ENCODE measurements at regions not wholly inside any gene's neighbourhood (a gene's known extent, or its start where the extent isn't known, plus 50 kb on each side); places are given as distances from the start of the nearest gene placed in this dataset.

GRCh38 chr2:220072669-220073220, 445.3 kb downstream of the SLC4A3 start:
- H3K14ac ChIP-seq (ENCODE audit: insufficient read depth, low read length): no peak overlapping the region
- Mint-ChIP-seq H3K27ac (no peak overlapping the region), H3K36me3 (ENCODE audit: insufficient read depth in 1 of 3, low read depth in 3 of 3) (0 out of 7 replicates have a peak, but pooled peaks cover 0 to 2% (median 0%) of the 10 kb centered on the region in 3 experiments), H3K9me3 (no peaks in the 10 kb centered on the region), H3K4me3 (no peak overlapping the region), H3K27me3 (ENCODE audit: low read depth) (no peaks in the 10 kb centered on the region), H3K4me1 (peaks cover 17 to 22% of the 10 kb centered on the region in 2 experiments)
- H4K8ac ChIP-seq (replicated peaks; ENCODE audit: insufficient read length, low read depth, low read length): no peak overlapping the region
- no peaks in the 10 kb centered on the region for H3K79me2 ChIP-seq (ENCODE audit: insufficient read depth, low read length)
- TF ChIP-seq CTCF (conservative IDR thresholded peaks at IDR 0.05): no peak
- H3K4me1 ChIP-seq (ENCODE audit: insufficient read depth, low read length): peaks cover 4% of the 10 kb centered on the region
- H4K20me1 ChIP-seq (ENCODE audit: control insufficient read depth, insufficient read depth, insufficient read length): no peaks in the 10 kb centered on the region
- H3K9me3 ChIP-seq (ENCODE audit: control insufficient read depth, low read depth, low read length): no peaks in the 10 kb centered on the region
- H3K27me3 ChIP-seq (ENCODE audit: insufficient read depth, low read length): no peaks in the 10 kb centered on the region
- no peak overlapping the region for H2BK20ac ChIP-seq (ENCODE audit: low read depth, low read length, poor library complexity, severe bottlenecking)
- no peak for DNase-seq
- no peak overlapping the region for H2AFZ ChIP-seq (ENCODE audit: low read length)
- no peaks in the 10 kb centered on the region for H3K23me2 ChIP-seq (ENCODE audit: insufficient read length, low read depth, low read length, poor library complexity, severe bottlenecking)
- H2AK5ac ChIP-seq (ENCODE audit: insufficient read length, low read length): no peak overlapping the region
- WGBS (ENCODE audit: extremely low coverage, insufficient read length, low lambda C conversion rate): no CpG with 5 or more reads among the region's 8 CpGs
- H3K79me1 ChIP-seq (ENCODE audit: insufficient read depth, low read depth, low read length, poor library complexity, severe bottlenecking): no peaks in the 10 kb centered on the region
- H2BK15ac ChIP-seq (ENCODE audit: low read depth, low read length): no peak overlapping the region
- H3K27ac ChIP-seq (ENCODE audit: insufficient read length, low read depth, low read length): no peak overlapping the region
- no peak overlapping the region for H3K23ac ChIP-seq (ENCODE audit: insufficient read length, low read depth, low read length)
- H3K4me2 ChIP-seq (ENCODE audit: insufficient read depth, insufficient read length, low read length): no peak overlapping the region
- H3T11ph ChIP-seq (ENCODE audit: low read length): no peak overlapping the region
- H3K4ac ChIP-seq (ENCODE audit: low read depth, low read length): no peak overlapping the region
- H3K9ac ChIP-seq (ENCODE audit: extremely low read depth, insufficient read length, low read length): no peak overlapping the region
- H3K18ac ChIP-seq (ENCODE audit: insufficient read length, low read depth, low read length): no peak overlapping the region
- H2BK120ac ChIP-seq (ENCODE audit: low read depth, low read length, poor library complexity, severe bottlenecking): no peak overlapping the region
- no peak overlapping the region for H4K91ac ChIP-seq (ENCODE audit: insufficient read length, low read depth, low read length)
- no peak overlapping the region for H2BK12ac ChIP-seq (ENCODE audit: insufficient read length, low read depth, low read length)
- H4K5ac ChIP-seq (ENCODE audit: insufficient read length, low read depth, low read length): no peak overlapping the region
- no peak overlapping the region for H2BK5ac ChIP-seq (ENCODE audit: insufficient read length, low read length)
- no peak overlapping the region for H3K56ac ChIP-seq (ENCODE audit: insufficient read length, low read depth, low read length)
